NCI-H2029 (cell line): ENCODE measurements at regions not wholly inside any gene's neighbourhood (a gene's known extent, or its start where the extent isn't known, plus 50 kb on each side); places are given as distances from the start of the nearest gene placed in this dataset.

Experiments used
- DNase-seq: peaks from one replicate; lab custom pipeline; 2025; lab: John Stamatoyannopoulos, UW

- no peak for DNase-seq
These were observed 181.5 kb downstream of the EN1 start for GRCh38 chr2:118665784-118666529.

GRCh38 chr2:118661179-118661578 is 186.3 kb downstream of the EN1 start:
- DNase-seq = no peak

- no peak for DNase-seq
These were observed 188.8 kb downstream of the EN1 start for GRCh38 chr2:118658596-118659198.

GRCh38 chr2:118657466-118657865 is 190.0 kb downstream of the EN1 start:
- no peak for DNase-seq

- no peak for DNase-seq
These were observed 192.5 kb downstream of the EN1 start for GRCh38 chr2:118654945-118655344.

- DNase-seq = no peak
These were observed 197.1 kb downstream of the EN1 start for GRCh38 chr2:118650327-118650726.

GRCh38 chr2:118645876-118646275 is 201.6 kb downstream of the EN1 start:
- DNase-seq = no peak

GRCh38 chr2:118644190-118644589 is 203.3 kb downstream of the EN1 start:
- DNase-seq = no peak

- no peak for DNase-seq
These were observed 204.2 kb downstream of the EN1 start for GRCh38 chr2:118643294-118643693.

- DNase-seq = no peak
These were observed 204.9 kb downstream of the EN1 start for GRCh38 chr2:118642501-118642900.

GRCh38 chr2:118641711-118642110 is 205.7 kb downstream of the EN1 start:
- DNase-seq = no peak

- DNase-seq = no peak
These were observed 208.1 kb downstream of the EN1 start for GRCh38 chr2:118639371-118639770.

GRCh38 chr2:118638453-118638852 is 209.0 kb downstream of the EN1 start:
- no peak for DNase-seq

- DNase-seq = no peak
These were observed 211.6 kb downstream of the EN1 start for GRCh38 chr2:118635891-118636290.

GRCh38 chr2:118634876-118635275 is 212.6 kb downstream of the EN1 start:
- DNase-seq = no peak

- no peak for DNase-seq
These were observed 214.0 kb downstream of the EN1 start for GRCh38 chr2:118633371-118634018.

- no peak for DNase-seq
These were observed 214.5 kb downstream of the EN1 start for GRCh38 chr2:118632921-118633320.

- DNase-seq = no peak
These were observed 220.3 kb downstream of the EN1 start for GRCh38 chr2:118627156-118627555.

- no peak for DNase-seq
These were observed 224.5 kb downstream of the EN1 start for GRCh38 chr2:118622913-118623312.

GRCh38 chr2:118622108-118622507 is 225.3 kb downstream of the EN1 start:
- no peak for DNase-seq

- DNase-seq = no peak
These were observed 229.2 kb downstream of the EN1 start for GRCh38 chr2:118618279-118618678.

GRCh38 chr2:118616432-118616831 is 231.0 kb downstream of the EN1 start:
- DNase-seq = no peak

GRCh38 chr2:118614841-118615271 is 232.6 kb downstream of the EN1 start:
- DNase-seq = no peak
